HepG2 (cell line): ENCODE measurements at regions not wholly inside any gene's neighbourhood (a gene's known extent, or its start where the extent isn't known, plus 50 kb on each side); places are given as distances from the start of the nearest gene placed in this dataset.
A peak's percentile ranks its signal among the peaks of the same experiment; 100 is the strongest.

Source experiments
- ARID2 ChIP-seq: sonication (generic); formaldehyde crosslinking; IDR thresholded peaks from 2 replicates; pipeline ENCODE4 v1.8.1; 2022; ENCODE audit warnings: mild to moderate bottlenecking, missing genetic modification reagents, borderline replicate concordance
- EED ChIP-seq: sonication (generic); formaldehyde crosslinking; IDR thresholded peaks from 2 replicates; pipeline ENCODE4 v1.5.0; 2020; ENCODE audit warnings: mild to moderate bottlenecking, missing genetic modification reagents
- ESRRA ChIP-seq: sonication (generic); formaldehyde crosslinking; IDR thresholded peaks from 2 replicates; pipeline ENCODE4 v1.5.1; 2020; ENCODE audit warnings: mild to moderate bottlenecking, low read depth, missing genetic modification reagents
- FLYWCH1 ChIP-seq: sonication (generic); formaldehyde crosslinking; IDR thresholded peaks from 2 replicates; pipeline ENCODE4 v1.8.1; 2023; ENCODE audit warnings: mild to moderate bottlenecking, missing genetic modification reagents
- GZF1 ChIP-seq: sonication (generic); formaldehyde crosslinking; IDR thresholded peaks from 2 replicates; pipeline ENCODE4 v1.5.1; 2020; ENCODE audit warnings: mild to moderate bottlenecking, missing genetic modification reagents
- HNRNPK ChIP-seq: fragments of 200-400 bp; formaldehyde crosslinking; IDR thresholded peaks from 2 replicates; pipeline ENCODE4 v1.6.1; 2018; ENCODE audit warnings: low read length, low read depth, moderate library complexity, mild to moderate bottlenecking; ENCODE audit not compliant: poor library complexity, severe bottlenecking
- KDM4B ChIP-seq: sonication (generic); formaldehyde crosslinking; IDR thresholded peaks from 2 replicates; pipeline ENCODE4 v1.4.0; 2020; ENCODE audit warnings: missing genetic modification reagents
- NFYC ChIP-seq: IDR thresholded peaks from 2 replicates; pipeline ENCODE4 v1.6.1; 2016; ENCODE audit warnings: missing genetic modification reagents, missing compliant biosample characterization
- PHF21A ChIP-seq: sonication (generic); formaldehyde crosslinking; IDR thresholded peaks from 2 replicates; pipeline ENCODE4 v1.5.0; 2020; ENCODE audit warnings: mild to moderate bottlenecking, missing genetic modification reagents
- SSRP1 ChIP-seq: IDR thresholded peaks from 2 replicates; pipeline ENCODE4 v1.6.1; 2016; ENCODE audit warnings: control low read depth
- ZFP36 ChIP-seq: fragments of 150-350 bp; IDR thresholded peaks from 2 replicates; pipeline ENCODE4 v1.6.1; 2018; ENCODE audit warnings: borderline replicate concordance, low read length, low read depth; ENCODE audit not compliant: partially characterized antibody
- ZKSCAN5 ChIP-seq: sonication (generic); formaldehyde crosslinking; IDR thresholded peaks from 2 replicates; pipeline ENCODE4 v1.5.1; 2020; ENCODE audit warnings: mild to moderate bottlenecking, missing genetic modification reagents
- ZMYM4 ChIP-seq: sonication (generic); formaldehyde crosslinking; IDR thresholded peaks from 2 replicates; pipeline ENCODE4 v1.8.1; 2023; ENCODE audit warnings: mild to moderate bottlenecking, missing genetic modification reagents
- ZNF652 ChIP-seq: IDR thresholded peaks from 2 replicates; pipeline ENCODE4 v1.6.1; 2016; ENCODE audit warnings: low read depth, borderline replicate concordance
- ZNF782 ChIP-seq: sonication (generic); formaldehyde crosslinking; IDR thresholded peaks from 2 replicates; pipeline ENCODE4 v1.4.0; 2020; ENCODE audit warnings: missing genetic modification reagents, mild to moderate bottlenecking, borderline replicate concordance
- ZNF788 ChIP-seq: sonication (generic); formaldehyde crosslinking; IDR thresholded peaks from 2 replicates; pipeline ENCODE4 v1.5.0; 2020; ENCODE audit warnings: mild to moderate bottlenecking, missing genetic modification reagents, borderline replicate concordance
- TF ChIP-seq, protein P1 (sequence below): sonication (generic); formaldehyde crosslinking; IDR thresholded peaks from 2 replicates; pipeline ENCODE4 v1.4.0; 2020; ENCODE audit warnings: missing genetic modification reagents, mild to moderate bottlenecking, borderline replicate concordance
- TF ChIP-seq, protein P2 (sequence below): sonication (generic); formaldehyde crosslinking; IDR thresholded peaks from 2 replicates; pipeline ENCODE4 v1.9.0; 2021; ENCODE audit warnings: missing genetic modification reagents, borderline replicate concordance
- TF ChIP-seq, protein P3 (sequence below): sonication (generic); formaldehyde crosslinking; IDR thresholded peaks from 2 replicates; pipeline ENCODE4 v1.5.1; 2020; ENCODE audit warnings: mild to moderate bottlenecking, missing genetic modification reagents, moderate library complexity
- TF ChIP-seq, protein P4 (sequence below): sonication (generic); formaldehyde crosslinking; IDR thresholded peaks from 2 replicates; pipeline ENCODE4 v1.4.0; 2020; ENCODE audit warnings: missing genetic modification reagents

DNA sequence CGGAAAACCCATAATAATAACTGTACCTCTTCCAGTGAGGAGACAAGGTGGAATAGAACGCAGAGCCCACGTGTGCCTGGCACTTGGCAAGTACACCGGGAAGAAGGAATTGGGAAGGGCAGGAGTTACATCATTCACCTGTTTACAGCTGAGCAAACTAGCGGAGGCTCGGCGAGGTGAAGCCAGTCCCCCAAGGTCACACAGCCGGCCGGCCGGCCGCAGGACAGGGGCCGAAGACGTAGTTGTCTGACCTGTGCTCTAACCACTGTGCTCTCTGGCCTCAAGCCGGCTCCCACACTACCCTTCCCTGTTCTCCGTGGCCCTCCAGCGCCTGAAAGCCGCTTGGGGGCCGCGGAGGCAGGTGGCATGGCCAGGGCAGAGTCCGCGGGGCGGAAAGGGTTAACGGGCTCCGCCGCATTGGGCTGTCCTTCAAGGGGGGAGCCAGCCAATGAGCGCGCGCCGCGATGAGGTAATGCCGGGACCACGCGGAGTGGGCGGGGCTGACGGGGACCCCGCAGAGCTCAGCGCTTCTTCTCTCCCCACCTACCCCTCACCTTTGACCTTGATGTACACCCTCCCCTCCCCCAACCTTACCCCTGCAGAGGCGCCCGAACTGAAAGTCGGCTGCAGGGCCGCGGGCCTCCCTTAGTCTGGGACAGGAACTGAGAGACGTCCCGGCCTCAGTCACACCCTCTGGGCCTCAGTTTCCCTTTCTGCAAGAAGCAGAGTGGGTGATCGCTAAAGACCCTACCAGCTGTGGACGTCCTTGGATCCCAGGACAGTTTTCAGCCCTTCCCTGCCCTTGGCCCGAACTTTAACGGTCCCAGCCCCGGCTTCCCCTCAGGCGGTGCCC, 125.1 kb downstream of the C9orf50 start (continued):
- TF ChIP-seq ZNF788 (CRISPR knock-in tag), result no peak
- peak; percentile 21; the same call in 1 of the 2 replicates for TF ChIP-seq GZF1 (CRISPR knock-in tag)
- TF ChIP-seq, protein P1, sequence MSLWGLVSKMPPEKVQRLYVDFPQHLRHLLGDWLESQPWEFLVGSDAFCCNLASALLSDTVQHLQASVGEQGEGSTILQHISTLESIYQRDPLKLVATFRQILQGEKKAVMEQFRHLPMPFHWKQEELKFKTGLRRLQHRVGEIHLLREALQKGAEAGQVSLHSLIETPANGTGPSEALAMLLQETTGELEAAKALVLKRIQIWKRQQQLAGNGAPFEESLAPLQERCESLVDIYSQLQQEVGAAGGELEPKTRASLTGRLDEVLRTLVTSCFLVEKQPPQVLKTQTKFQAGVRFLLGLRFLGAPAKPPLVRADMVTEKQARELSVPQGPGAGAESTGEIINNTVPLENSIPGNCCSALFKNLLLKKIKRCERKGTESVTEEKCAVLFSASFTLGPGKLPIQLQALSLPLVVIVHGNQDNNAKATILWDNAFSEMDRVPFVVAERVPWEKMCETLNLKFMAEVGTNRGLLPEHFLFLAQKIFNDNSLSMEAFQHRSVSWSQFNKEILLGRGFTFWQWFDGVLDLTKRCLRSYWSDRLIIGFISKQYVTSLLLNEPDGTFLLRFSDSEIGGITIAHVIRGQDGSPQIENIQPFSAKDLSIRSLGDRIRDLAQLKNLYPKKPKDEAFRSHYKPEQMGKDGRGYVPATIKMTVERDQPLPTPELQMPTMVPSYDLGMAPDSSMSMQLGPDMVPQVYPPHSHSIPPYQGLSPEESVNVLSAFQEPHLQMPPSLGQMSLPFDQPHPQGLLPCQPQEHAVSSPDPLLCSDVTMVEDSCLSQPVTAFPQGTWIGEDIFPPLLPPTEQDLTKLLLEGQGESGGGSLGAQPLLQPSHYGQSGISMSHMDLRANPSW (CRISPR knock-in tag), result 0 out of 2 replicates have a peak, but pooled peaks have one; percentile 37
- no peak for TF ChIP-seq ZNF782 (CRISPR knock-in tag)
- TF ChIP-seq FLYWCH1, result no peak
- TF ChIP-seq, protein P2, sequence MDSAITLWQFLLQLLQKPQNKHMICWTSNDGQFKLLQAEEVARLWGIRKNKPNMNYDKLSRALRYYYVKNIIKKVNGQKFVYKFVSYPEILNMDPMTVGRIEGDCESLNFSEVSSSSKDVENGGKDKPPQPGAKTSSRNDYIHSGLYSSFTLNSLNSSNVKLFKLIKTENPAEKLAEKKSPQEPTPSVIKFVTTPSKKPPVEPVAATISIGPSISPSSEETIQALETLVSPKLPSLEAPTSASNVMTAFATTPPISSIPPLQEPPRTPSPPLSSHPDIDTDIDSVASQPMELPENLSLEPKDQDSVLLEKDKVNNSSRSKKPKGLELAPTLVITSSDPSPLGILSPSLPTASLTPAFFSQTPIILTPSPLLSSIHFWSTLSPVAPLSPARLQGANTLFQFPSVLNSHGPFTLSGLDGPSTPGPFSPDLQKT (CRISPR knock-in tag), result no peak
- TF ChIP-seq ARID2 (CRISPR knock-in tag), result no peak
- TF ChIP-seq ZNF652 (CRISPR knock-in tag), result peak; percentile 100
- TF ChIP-seq EED, result no peak
- TF ChIP-seq, protein P3, sequence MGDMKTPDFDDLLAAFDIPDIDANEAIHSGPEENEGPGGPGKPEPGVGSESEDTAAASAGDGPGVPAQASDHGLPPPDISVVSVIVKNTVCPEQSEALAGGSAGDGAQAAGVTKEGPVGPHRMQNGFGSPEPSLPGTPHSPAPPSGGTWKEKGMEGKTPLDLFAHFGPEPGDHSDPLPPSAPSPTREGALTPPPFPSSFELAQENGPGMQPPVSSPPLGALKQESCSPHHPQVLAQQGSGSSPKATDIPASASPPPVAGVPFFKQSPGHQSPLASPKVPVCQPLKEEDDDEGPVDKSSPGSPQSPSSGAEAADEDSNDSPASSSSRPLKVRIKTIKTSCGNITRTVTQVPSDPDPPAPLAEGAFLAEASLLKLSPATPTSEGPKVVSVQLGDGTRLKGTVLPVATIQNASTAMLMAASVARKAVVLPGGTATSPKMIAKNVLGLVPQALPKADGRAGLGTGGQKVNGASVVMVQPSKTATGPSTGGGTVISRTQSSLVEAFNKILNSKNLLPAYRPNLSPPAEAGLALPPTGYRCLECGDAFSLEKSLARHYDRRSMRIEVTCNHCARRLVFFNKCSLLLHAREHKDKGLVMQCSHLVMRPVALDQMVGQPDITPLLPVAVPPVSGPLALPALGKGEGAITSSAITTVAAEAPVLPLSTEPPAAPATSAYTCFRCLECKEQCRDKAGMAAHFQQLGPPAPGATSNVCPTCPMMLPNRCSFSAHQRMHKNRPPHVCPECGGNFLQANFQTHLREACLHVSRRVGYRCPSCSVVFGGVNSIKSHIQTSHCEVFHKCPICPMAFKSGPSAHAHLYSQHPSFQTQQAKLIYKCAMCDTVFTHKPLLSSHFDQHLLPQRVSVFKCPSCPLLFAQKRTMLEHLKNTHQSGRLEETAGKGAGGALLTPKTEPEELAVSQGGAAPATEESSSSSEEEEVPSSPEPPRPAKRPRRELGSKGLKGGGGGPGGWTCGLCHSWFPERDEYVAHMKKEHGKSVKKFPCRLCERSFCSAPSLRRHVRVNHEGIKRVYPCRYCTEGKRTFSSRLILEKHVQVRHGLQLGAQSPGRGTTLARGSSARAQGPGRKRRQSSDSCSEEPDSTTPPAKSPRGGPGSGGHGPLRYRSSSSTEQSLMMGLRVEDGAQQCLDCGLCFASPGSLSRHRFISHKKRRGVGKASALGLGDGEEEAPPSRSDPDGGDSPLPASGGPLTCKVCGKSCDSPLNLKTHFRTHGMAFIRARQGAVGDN (CRISPR knock-in tag), result peak; percentile 86; the same call in 1 of the 2 replicates
- 0 out of 2 replicates have a peak, but pooled peaks have one; percentile 51 for TF ChIP-seq SSRP1 (CRISPR knock-in tag)
- TF ChIP-seq ZKSCAN5 (CRISPR knock-in tag), result no peak
- TF ChIP-seq HNRNPK, result peak; percentile 89
- peak; percentile 87 for TF ChIP-seq NFYC (CRISPR knock-in tag)
- TF ChIP-seq ZMYM4 (CRISPR knock-in tag), result peak; percentile 56; the same call in 1 of the 2 replicates
- TF ChIP-seq, protein P4, sequence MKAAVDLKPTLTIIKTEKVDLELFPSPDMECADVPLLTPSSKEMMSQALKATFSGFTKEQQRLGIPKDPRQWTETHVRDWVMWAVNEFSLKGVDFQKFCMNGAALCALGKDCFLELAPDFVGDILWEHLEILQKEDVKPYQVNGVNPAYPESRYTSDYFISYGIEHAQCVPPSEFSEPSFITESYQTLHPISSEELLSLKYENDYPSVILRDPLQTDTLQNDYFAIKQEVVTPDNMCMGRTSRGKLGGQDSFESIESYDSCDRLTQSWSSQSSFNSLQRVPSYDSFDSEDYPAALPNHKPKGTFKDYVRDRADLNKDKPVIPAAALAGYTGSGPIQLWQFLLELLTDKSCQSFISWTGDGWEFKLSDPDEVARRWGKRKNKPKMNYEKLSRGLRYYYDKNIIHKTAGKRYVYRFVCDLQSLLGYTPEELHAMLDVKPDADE (CRISPR knock-in tag), result no peak
- TF ChIP-seq ESRRA (CRISPR knock-in tag), result peak; percentile 61; the same call in 1 of the 2 replicates
- TF ChIP-seq KDM4B (CRISPR knock-in tag), result peak; percentile 77
- peak; percentile 27 for TF ChIP-seq PHF21A (CRISPR knock-in tag)
- TF ChIP-seq ZFP36, result peak; percentile 69
